ENCODE measurements at regions not wholly inside any gene's neighbourhood (a gene's known extent, or its start where the extent isn't known, plus 50 kb on each side); places are given as distances from the start of the nearest gene placed in this dataset.

- in situ Hi-C loops (cut with HindIII; ENCODE audit: low pct_ligation_motif_present, low pct_unique_long_range_greater_than_20kb, low sequenced_read_pairs): no loop called here
- DNase-seq: no peak
Observed at GRCh38 chr6:40227735-40228134, 293.5 kb upstream of the MOCS1 start.

GRCh38 chr6:40222354-40222753, 288.1 kb upstream of the MOCS1 start:
- no peak for DNase-seq
- in situ Hi-C loops (cut with HindIII; ENCODE audit: low pct_ligation_motif_present, low pct_unique_long_range_greater_than_20kb, low sequenced_read_pairs): no loop called here

GRCh38 chr6:40219799-40220198, 285.5 kb upstream of the MOCS1 start:
- in situ Hi-C loops (cut with HindIII; ENCODE audit: low pct_ligation_motif_present, low pct_unique_long_range_greater_than_20kb, low sequenced_read_pairs): no loop called here

DNA sequence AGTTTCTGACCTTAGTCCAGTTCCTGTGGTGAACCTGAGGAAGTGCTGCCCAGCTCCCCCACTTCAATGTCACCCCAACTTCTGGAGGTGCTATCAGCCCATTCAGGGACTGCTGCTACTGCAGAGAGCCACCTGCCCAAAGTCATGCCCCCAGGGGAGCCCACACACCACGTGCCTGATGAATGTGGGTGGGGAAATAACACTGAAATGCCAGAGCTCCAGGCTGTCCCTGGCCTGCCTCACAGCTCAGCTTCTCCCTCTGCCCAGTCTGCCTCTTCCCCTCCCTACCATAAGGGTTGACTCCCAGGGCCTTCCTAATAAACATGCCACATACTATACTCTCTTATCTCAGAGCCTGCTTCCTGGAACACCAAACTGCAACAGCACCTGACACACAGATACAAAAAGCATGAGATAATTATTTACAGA, 276.4 kb upstream of the MOCS1 start:
- DNase-seq: no peak
- in situ Hi-C loops (cut with HindIII; ENCODE audit: low pct_ligation_motif_present, low pct_unique_long_range_greater_than_20kb, low sequenced_read_pairs): no loop called here

More at GRCh38 chr6:40219799-40220198, 285.5 kb upstream of the MOCS1 start:
- no peak for DNase-seq

DNA sequence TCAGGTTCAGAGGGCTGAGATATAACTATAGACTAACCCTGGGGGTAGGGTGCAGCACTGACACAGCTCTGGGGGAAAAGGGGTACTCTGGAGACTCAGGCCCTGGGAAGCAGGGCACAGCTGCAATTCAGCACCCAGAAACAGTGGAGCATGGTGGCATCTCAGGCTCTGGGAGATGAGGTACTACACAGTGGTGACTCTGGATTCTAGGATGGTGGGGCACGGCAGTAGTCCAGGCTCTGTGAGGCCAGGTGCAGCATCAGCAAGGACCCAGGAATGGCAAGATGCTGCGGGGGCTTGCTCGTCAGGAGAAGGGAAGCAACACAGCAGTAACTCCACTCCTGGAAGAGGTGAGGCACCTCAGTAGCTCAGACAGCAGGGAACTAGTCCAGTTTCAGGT, 271.5 kb upstream of the MOCS1 start:
- no peak for DNase-seq
- in situ Hi-C loops (cut with HindIII; ENCODE audit: low pct_ligation_motif_present, low pct_unique_long_range_greater_than_20kb, low sequenced_read_pairs): no loop called here

DNA sequence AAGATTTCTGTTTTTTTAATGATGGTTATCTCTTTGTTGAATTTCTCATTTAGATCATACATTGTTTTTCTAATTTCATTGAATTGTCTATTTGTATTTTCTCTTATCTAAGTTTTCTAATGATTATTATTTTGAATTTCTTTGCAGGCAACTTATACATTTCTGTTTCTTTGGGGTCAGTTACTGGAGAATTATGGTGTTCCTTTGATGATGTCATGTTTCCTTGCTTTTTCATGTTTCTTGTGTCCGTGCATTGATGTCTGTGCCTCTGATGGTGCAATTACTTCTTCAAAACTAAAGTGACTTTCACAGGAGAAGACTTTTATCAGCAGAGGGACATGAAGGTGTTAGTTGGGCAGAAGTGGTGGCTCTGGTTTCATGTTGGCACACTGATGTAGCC, 270.7 kb upstream of the MOCS1 start:
- in situ Hi-C loops (cut with HindIII; ENCODE audit: low pct_ligation_motif_present, low pct_unique_long_range_greater_than_20kb, low sequenced_read_pairs): no loop called here

DNA sequence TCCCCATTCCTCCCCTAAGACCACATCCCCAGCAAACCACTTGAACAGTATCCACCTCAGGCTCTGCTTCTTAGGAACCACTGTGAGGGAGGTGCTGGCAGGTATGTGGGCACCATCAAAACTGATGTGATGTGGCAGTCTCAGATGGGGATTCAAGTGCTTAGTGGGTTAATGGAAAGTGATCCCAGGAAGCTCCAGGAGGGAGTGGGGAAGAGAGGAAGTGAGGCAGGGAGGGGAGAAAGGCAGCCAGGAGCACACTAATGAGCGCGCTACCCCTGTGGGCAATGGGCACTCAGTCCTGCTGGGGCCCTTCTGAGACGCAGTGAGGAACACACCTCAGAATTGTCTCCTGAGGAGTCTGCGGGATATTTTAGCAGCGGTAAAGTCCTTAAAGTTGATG, 263.1 kb upstream of the MOCS1 start:
- no peak for DNase-seq
- in situ Hi-C loops (cut with HindIII; ENCODE audit: low pct_ligation_motif_present, low pct_unique_long_range_greater_than_20kb, low sequenced_read_pairs): no loop called here

More for the DNA sequence above, 270.7 kb upstream of the MOCS1 start:
- DNase-seq: no peak

DNA sequence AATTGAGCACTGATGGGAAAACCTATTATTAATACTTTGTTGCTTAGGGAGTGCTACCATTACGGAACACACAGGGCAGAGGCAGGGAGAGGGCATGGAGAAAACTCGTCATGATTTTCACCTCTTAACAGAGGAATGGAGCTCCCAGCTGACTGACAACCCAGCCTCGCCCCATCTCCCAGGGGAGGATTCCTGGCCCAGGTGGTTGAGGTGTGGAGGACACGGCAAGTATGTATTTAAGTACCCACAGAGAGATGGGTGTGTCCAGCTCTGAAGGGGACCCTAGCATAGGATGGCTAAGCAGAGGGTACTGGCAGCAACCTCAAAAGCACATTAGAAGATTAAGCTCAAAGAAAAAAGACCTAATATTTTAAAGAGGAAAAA, 261.9 kb upstream of the MOCS1 start:
- no peak for DNase-seq
- in situ Hi-C loops (cut with HindIII; ENCODE audit: low pct_ligation_motif_present, low pct_unique_long_range_greater_than_20kb, low sequenced_read_pairs): no loop called here

GRCh38 chr6:40195428-40196134, 261.3 kb upstream of the MOCS1 start:
- in situ Hi-C loops (cut with HindIII; ENCODE audit: low pct_ligation_motif_present, low pct_unique_long_range_greater_than_20kb, low sequenced_read_pairs): no loop called here
- no peak for DNase-seq

DNA sequence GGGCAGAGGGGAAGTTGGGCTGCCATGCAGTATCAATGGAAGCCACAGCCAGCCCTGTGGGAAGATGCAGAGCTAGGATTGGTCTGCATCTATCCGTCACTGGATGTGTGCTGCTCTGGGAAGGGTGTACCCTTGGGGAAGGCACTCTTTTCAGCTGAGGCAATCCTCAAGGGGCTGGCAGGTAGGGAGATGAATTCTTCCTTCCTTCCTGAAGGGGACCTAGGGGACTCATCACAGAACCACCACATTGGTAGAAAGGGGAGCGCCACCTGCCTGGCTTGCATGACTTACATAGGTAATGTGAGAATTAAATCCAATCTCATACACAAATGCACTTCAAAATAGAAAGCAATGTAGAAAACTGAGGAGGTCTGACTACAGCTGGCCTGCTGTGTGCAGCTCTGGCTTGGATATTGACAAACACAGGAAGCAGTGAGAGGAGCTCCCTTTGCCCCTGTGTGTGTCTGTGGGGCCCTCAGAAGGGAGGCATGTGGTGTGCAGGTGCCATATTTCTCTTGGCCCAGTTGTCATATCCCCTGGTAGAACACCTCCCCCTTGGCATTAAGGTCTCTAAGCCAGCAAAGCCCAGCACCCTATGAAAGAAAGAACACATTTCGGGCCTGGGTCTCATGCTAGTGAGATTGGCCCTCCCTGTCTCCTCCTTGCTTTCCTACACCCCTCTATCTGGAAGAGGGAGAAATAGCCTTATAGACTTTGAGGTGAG, 260.3 kb upstream of the MOCS1 start:
- in situ Hi-C loops (cut with HindIII; ENCODE audit: low pct_ligation_motif_present, low pct_unique_long_range_greater_than_20kb, low sequenced_read_pairs): no loop called here

DNA sequence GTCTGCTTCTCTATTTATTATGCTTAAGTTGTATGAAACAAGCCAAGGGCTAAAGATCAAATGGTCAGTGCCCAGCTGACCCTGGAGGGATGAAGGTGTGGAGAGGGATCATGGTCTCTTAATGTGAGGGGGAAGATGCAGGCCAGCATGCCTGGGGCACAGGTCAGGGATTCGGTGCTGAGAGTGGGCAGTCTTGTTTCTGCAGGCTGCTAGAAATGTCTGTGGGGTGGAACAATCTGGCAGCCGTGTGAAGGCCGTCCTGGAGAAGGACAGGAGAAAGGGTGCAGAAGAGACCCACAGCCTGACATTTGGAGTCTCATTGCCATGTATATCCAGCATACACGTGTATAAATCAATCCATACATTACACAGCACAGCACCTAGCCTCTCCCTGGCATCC, 258.3 kb upstream of the MOCS1 start:
- DNase-seq: no peak
- in situ Hi-C loops (cut with HindIII; ENCODE audit: low pct_ligation_motif_present, low pct_unique_long_range_greater_than_20kb, low sequenced_read_pairs): no loop called here

More for the DNA sequence above, 260.3 kb upstream of the MOCS1 start:
- no peak for DNase-seq

- in situ Hi-C loops (cut with HindIII; ENCODE audit: low pct_ligation_motif_present, low pct_unique_long_range_greater_than_20kb, low sequenced_read_pairs): no loop called here
- no peak for DNase-seq
Observed at GRCh38 chr6:40188931-40189330, 254.7 kb upstream of the MOCS1 start.

DNA sequence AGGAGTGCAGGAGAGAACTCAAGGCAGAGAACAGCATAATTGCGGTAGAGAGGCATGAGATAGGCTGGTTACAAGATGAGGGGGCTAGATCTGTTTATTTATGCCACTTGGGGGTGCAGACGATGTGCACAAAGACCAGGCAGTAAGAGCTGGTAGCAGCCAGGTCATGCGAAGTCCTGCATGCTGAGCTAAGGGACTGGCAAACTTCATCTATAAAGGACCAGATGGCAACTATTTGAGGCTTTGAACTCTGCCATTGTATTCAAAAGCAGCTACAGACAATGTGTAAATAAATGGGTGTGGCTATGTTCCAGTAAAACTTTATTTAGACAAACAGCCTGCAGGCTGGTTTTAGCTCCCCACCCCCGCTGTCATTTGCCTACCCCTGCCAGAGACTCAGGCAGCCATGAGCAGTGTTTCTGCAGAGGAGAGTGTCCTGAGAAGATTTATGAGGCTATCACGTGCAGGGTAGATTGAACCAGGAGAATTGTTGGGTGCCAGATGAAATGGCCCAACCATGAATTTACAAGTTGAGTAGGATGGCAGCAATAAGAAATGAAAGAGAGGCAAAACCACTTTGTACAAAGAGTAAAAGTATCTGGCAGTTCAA, 253.4 kb upstream of the MOCS1 start:
- no peak for DNase-seq
- in situ Hi-C loops (cut with HindIII; ENCODE audit: low pct_ligation_motif_present, low pct_unique_long_range_greater_than_20kb, low sequenced_read_pairs): no loop called here

- in situ Hi-C loops (cut with HindIII; ENCODE audit: low pct_ligation_motif_present, low pct_unique_long_range_greater_than_20kb, low sequenced_read_pairs): no loop called here
- no peak for DNase-seq
Observed at GRCh38 chr6:40185486-40185885, 251.2 kb upstream of the MOCS1 start.

DNA sequence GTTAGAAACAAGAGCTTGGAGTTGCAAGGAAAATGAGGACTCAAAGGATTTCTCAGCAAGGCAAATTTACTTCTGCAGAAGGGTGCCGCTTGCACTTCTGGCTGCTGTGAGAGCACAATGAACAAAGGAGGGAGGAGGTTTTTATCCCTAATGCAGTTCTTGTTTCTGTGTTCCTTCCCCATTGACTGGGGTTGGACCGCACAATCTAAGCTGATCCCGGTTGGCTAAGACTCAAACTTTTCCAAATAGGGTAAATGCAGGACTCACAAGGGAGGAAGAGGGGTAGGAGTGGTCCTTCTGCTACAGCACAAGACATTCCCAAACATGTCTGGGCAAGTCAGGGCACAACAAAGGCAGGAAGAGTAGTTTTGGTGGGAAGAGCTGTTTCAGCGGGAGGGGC, 249.6 kb upstream of the MOCS1 start:
- no peak for DNase-seq
- in situ Hi-C loops (cut with HindIII; ENCODE audit: low pct_ligation_motif_present, low pct_unique_long_range_greater_than_20kb, low sequenced_read_pairs): no loop called here

GRCh38 chr6:40181367-40181766, 247.1 kb upstream of the MOCS1 start:
- no peak for DNase-seq
- in situ Hi-C loops (cut with HindIII; ENCODE audit: low pct_ligation_motif_present, low pct_unique_long_range_greater_than_20kb, low sequenced_read_pairs): no loop called here

- in situ Hi-C loops (cut with HindIII; ENCODE audit: low pct_ligation_motif_present, low pct_unique_long_range_greater_than_20kb, low sequenced_read_pairs): no loop called here
- DNase-seq: no peak
Observed at GRCh38 chr6:40180271-40180670, 246.0 kb upstream of the MOCS1 start.

DNA sequence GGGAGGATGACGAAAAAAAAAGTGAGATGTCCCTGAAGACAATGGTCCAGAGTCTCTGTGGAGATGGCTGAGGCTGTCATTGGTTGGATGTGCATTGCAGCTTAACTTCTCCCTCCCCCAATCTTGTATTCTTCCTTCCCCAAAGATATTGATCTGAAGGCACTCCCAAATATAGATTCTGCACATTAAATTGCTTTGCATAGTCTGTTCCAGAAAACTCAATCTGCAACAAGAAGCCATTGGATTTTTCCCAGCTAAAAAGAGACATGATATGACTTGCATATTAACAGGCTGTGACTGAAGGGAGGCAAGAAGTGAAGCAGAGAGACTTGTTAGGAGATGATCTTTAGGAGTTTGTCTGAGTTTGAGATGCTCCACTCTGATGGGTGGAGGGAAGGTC, 245.2 kb upstream of the MOCS1 start:
- no peak for DNase-seq
- in situ Hi-C loops (cut with HindIII; ENCODE audit: low pct_ligation_motif_present, low pct_unique_long_range_greater_than_20kb, low sequenced_read_pairs): no loop called here

DNA sequence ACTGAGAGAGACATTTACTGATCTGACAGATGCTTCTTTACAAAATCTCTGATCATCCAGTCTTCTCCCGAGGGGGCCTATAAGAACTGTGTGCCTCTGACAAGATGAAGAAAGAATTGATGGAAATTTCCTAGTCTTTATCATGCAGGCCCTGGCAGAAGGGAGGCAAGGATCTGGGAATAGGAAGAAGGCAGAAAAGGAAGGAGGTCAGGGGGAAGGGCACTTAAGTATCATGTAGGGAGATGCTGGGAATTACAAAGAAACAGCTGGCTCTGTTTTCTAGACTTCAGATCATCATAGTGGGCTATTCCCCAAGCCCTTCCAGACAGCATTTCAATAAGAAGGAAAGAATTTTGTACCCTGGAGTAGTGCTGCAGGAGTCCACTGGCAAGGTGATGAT, 243.3 kb upstream of the MOCS1 start:
- in situ Hi-C loops (cut with HindIII; ENCODE audit: low pct_ligation_motif_present, low pct_unique_long_range_greater_than_20kb, low sequenced_read_pairs): no loop called here
- no peak for DNase-seq

- in situ Hi-C loops (cut with HindIII; ENCODE audit: low pct_ligation_motif_present, low pct_unique_long_range_greater_than_20kb, low sequenced_read_pairs): no loop called here
- no peak for DNase-seq
Observed at GRCh38 chr6:40176152-40176551, 241.9 kb upstream of the MOCS1 start.
